NOMO-1 treated with DMSO at 0.1 percent for 48 hours (cell line): ENCODE measurements at regions not wholly inside any gene's neighbourhood (a gene's known extent, or its start where the extent isn't known, plus 50 kb on each side); places are given as distances from the start of the nearest gene placed in this dataset.
"Not testable (repeated sequence)": the region's sequence is repeated elsewhere in the genome, so short reads cannot be mapped to it uniquely, and the experiment has no call there.

Experiments
- DNase-seq: peaks from one replicate; lab custom pipeline; 2025; ENCODE audit not compliant: unreplicated experiment; lab: John Stamatoyannopoulos, UW

GRCh38 chr9:710951-711745 is 130.3 kb upstream of the DMRT1 start:
- no peak for DNase-seq

- DNase-seq: no peak
Observed at GRCh38 chr9:711761-712553, 129.5 kb upstream of the DMRT1 start.

- no peak for DNase-seq
Observed at GRCh38 chr9:712643-713042, 128.9 kb upstream of the DMRT1 start.

GRCh38 chr9:713091-713490 is 128.4 kb upstream of the DMRT1 start:
- no peak for DNase-seq

- DNase-seq: no peak
Observed at GRCh38 chr9:714675-715074, 126.8 kb upstream of the DMRT1 start.

GRCh38 chr9:715300-715699 is 126.2 kb upstream of the DMRT1 start:
- DNase-seq: no peak

- DNase-seq: no peak
Observed at GRCh38 chr9:715743-716400, 125.6 kb upstream of the DMRT1 start.

GRCh38 chr9:717722-718121 is 123.8 kb upstream of the DMRT1 start:
- no peak for DNase-seq

GRCh38 chr9:720239-720881 is 121.1 kb upstream of the DMRT1 start:
- no peak for DNase-seq

- DNase-seq: no peak
Observed at GRCh38 chr9:722388-722980, 119.0 kb upstream of the DMRT1 start.

GRCh38 chr9:724461-724860 is 117.0 kb upstream of the DMRT1 start:
- not testable (repeated sequence) for DNase-seq

GRCh38 chr9:726005-726404 is 115.5 kb upstream of the DMRT1 start:
- no peak for DNase-seq

- no peak for DNase-seq
Observed at GRCh38 chr9:727767-728166, 113.7 kb upstream of the DMRT1 start.

- DNase-seq: no peak
Observed at GRCh38 chr9:728535-728934, 113.0 kb upstream of the DMRT1 start.

- no peak for DNase-seq
Observed at GRCh38 chr9:731474-731873, 110.0 kb upstream of the DMRT1 start.

- DNase-seq: no peak
Observed at GRCh38 chr9:734831-735511, 106.5 kb upstream of the DMRT1 start.

- no peak for DNase-seq
Observed at GRCh38 chr9:737400-738120, 103.9 kb upstream of the DMRT1 start.

- no peak for DNase-seq
Observed at GRCh38 chr9:738209-738915, 103.1 kb upstream of the DMRT1 start.

- DNase-seq: no peak
Observed at GRCh38 chr9:739362-739761, 102.1 kb upstream of the DMRT1 start.
